GM23248 (cell line): ENCODE measurements at regions not wholly inside any gene's neighbourhood (a gene's known extent, or its start where the extent isn't known, plus 50 kb on each side); places are given as distances from the start of the nearest gene placed in this dataset.

Source experiments
- DNase-seq: peaks from one replicate; pipeline ENCODE4 v3.0.0-alpha.2; 2015
- H2AFZ ChIP-seq: fragments of 200-600 bp; sonication (generic); 2 replicates; pipeline ENCODE4 v1.6.1; 2016; ENCODE audit warnings: antibody characterized with exemption
- H3F3A ChIP-seq: fragments of 200-600 bp; sonication (generic); 2 replicates; pipeline ENCODE4 v1.6.1; 2016; ENCODE audit warnings: mild to moderate bottlenecking, antibody characterized with exemption, mixed run types; ENCODE audit not compliant: insufficient read depth
- H3K27ac ChIP-seq: fragments of 200-600 bp; sonication (generic); 2 replicates; pipeline ENCODE4 v1.5.1; 2016; ENCODE audit warnings: mild to moderate bottlenecking
- H3K27me3 ChIP-seq: fragments of 200-600 bp; sonication (generic); replicated peaks from 2 replicates; pipeline ENCODE4 v1.6.1; 2016; ENCODE audit warnings: mild to moderate bottlenecking; ENCODE audit not compliant: insufficient read depth
- H3K36me3 ChIP-seq: fragments of 200-600 bp; sonication (generic); 2 replicates; pipeline ENCODE4 v1.6.1; 2016; ENCODE audit warnings: low read depth, mild to moderate bottlenecking
- H3K4me1 ChIP-seq: fragments of 200-600 bp; sonication (generic); 2 replicates; pipeline ENCODE4 v1.6.1; 2016; ENCODE audit warnings: mild to moderate bottlenecking; ENCODE audit not compliant: insufficient read depth
- H3K4me2 ChIP-seq: fragments of 200-600 bp; sonication (generic); one replicate; pipeline ENCODE4 v1.6.1; 2016; ENCODE audit warnings: mild to moderate bottlenecking; ENCODE audit not compliant: unreplicated experiment
- H3K4me3 ChIP-seq: fragments of 200-600 bp; sonication (generic); 2 replicates; pipeline ENCODE4 v1.5.1; 2016; ENCODE audit warnings: mild to moderate bottlenecking
- H3K79me2 ChIP-seq: fragments of 200-600 bp; sonication (generic); 2 replicates; pipeline ENCODE4 v1.6.1; 2016; ENCODE audit warnings: mild to moderate bottlenecking; ENCODE audit not compliant: insufficient read depth
- H3K9ac ChIP-seq: fragments of 200-600 bp; sonication (generic); 2 replicates; pipeline ENCODE4 v1.6.1; 2016; ENCODE audit warnings: mild to moderate bottlenecking
- H3K9me2 ChIP-seq: fragments of 200-600 bp; sonication (generic); 2 replicates; pipeline ENCODE4 v1.6.1; 2016; ENCODE audit warnings: mixed run types, mild to moderate bottlenecking, moderate library complexity; ENCODE audit not compliant: insufficient read depth
- H3K9me3 ChIP-seq: fragments of 200-600 bp; sonication (generic); one replicate; pipeline ENCODE4 v1.6.1; 2017; ENCODE audit warnings: low read depth
- H4K20me1 ChIP-seq: fragments of 200-600 bp; sonication (generic); 2 replicates; pipeline ENCODE4 v1.6.0; 2016; ENCODE audit not compliant: insufficient read depth
- EZH2 ChIP-seq: fragments of 200-600 bp; sonication (generic); IDR thresholded peaks from 2 replicates; pipeline ENCODE4 v1.6.1; 2018; ENCODE audit warnings: antibody characterized with exemption, mild to moderate bottlenecking; ENCODE audit not compliant: insufficient read depth, poor library complexity, severe bottlenecking
- EZH2phosphoT487 ChIP-seq: fragments of 200-600 bp; sonication (generic); IDR thresholded peaks from 2 replicates; pipeline ENCODE4 v1.6.1; 2018; ENCODE audit warnings: antibody characterized with exemption, moderate library complexity, mild to moderate bottlenecking, low read depth; ENCODE audit not compliant: insufficient read depth
- WGBS, 2 experiments: methylation state at CpG; one replicate each; pipeline ENCODE4 v1.1.6; 2015 to 2017; ENCODE audit warnings: low lambda C conversion rate in 2 of 2, low coverage in 1 of 2; ENCODE audit errors: missing lambda C conversion rate in 2 of 2; 5-methylcytosine and 5-hydroxymethylcytosine counted together
- in situ Hi-C: fragments of 300-500 bp; cut with MboI; formaldehyde crosslinking; loops from 2 replicates; pipeline ENCODE4 v1.15.0; 2020

GRCh38 chr3:72533591-72534473 is 314.4 kb downstream of the SHQ1 start:
- Histone ChIP-seq H3K9ac (no peak overlapping the region), H3K9me3 (no peaks in the 10 kb centered on the region), H4K20me1 (no peaks in the 10 kb centered on the region), H3K4me1 (no peaks in the 10 kb centered on the region), H3K4me2 (no peak overlapping the region), H3K4me3 (no peak overlapping the region), H3K27ac (no peak overlapping the region), H3F3A (no peaks in the 10 kb centered on the region), H2AFZ (no peak overlapping the region), H3K36me3 (no peaks in the 10 kb centered on the region), H3K79me2 (no peaks in the 10 kb centered on the region), H3K27me3 (peaks cover 12% of the 10 kb centered on the region), H3K9me2 (no peaks in the 10 kb centered on the region)
- WGBS, 2 experiments, result 77 to 82% methylated on average over 6 to 8 of the region's 8 CpGs
- no peak for DNase-seq
- in situ Hi-C loops, result no loop called here
- TF ChIP-seq EZH2 (no peak), EZH2phosphoT487 (no peak)

DNA sequence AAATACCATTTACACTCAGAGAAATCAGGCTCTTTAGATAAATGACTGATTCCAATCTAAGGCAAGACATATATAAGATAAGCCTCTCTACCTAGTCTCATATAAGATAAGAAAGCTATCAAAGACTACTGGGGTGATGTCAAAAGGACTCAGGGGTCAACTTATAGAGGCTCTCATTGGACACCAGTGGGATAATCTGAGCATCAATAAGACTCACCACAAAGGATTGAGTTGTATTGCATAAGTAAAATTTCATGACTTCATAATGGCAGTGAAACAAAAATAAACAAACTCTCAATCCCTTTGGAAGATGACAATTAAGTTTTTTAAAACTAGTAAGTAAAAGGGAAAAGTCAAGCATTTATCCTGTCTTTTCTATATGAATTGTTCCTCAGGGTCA is 317.8 kb downstream of the SHQ1 start:
- in situ Hi-C loops, result no loop called here
- DNase-seq, result peak; percentile 24
- Histone ChIP-seq H3K4me1 (no peaks in the 10 kb centered on the region), H3K27me3 (peaks cover 12% of the 10 kb centered on the region), H3K36me3 (no peaks in the 10 kb centered on the region), H3K79me2 (no peaks in the 10 kb centered on the region), H3K27ac (no peak overlapping the region), H3K9me3 (no peaks in the 10 kb centered on the region), H3K9ac (no peak overlapping the region), H4K20me1 (no peaks in the 10 kb centered on the region), H3K9me2 (no peaks in the 10 kb centered on the region), H3K4me2 (no peak overlapping the region), H3K4me3 (no peak overlapping the region), H3F3A (no peaks in the 10 kb centered on the region), H2AFZ (no peak overlapping the region)
- TF ChIP-seq EZH2 (no peak), EZH2phosphoT487 (no peak)

DNA sequence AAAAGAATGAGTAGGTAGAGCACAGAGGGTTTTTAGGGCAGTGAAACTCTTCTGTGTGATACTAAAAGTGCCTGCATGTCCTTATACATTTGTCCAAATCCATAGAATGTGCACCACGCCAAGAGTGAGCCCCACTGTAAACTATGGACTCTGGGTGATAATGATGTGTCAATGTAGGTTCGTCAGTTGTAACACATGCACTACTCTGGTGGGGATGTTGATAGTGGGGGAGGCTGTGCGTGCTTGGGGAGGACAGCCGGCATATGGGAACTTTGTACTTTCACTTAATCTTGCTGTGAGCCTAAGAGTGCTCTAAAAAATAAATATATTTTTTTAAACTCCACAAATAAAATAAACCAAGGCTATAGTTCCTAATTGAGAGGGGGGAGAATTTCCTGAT is 319.2 kb downstream of the SHQ1 start:
- Histone ChIP-seq H2AFZ (no peak overlapping the region), H3K4me2 (no peak overlapping the region), H3K27me3 (peaks cover 12% of the 10 kb centered on the region), H3K9me3 (no peaks in the 10 kb centered on the region), H3K27ac (no peak overlapping the region), H3K36me3 (no peaks in the 10 kb centered on the region), H3K9ac (no peak overlapping the region), H3F3A (no peaks in the 10 kb centered on the region), H3K4me1 (no peaks in the 10 kb centered on the region), H3K79me2 (no peaks in the 10 kb centered on the region), H3K4me3 (no peak overlapping the region), H4K20me1 (no peaks in the 10 kb centered on the region), H3K9me2 (no peaks in the 10 kb centered on the region)
- no peak for DNase-seq
- WGBS, 2 experiments, result 55 to 59% methylated on average over 4 of the region's 4 CpGs
- in situ Hi-C loops, result no loop called here
- TF ChIP-seq EZH2, result no peak
- no peak for TF ChIP-seq EZH2phosphoT487

DNA sequence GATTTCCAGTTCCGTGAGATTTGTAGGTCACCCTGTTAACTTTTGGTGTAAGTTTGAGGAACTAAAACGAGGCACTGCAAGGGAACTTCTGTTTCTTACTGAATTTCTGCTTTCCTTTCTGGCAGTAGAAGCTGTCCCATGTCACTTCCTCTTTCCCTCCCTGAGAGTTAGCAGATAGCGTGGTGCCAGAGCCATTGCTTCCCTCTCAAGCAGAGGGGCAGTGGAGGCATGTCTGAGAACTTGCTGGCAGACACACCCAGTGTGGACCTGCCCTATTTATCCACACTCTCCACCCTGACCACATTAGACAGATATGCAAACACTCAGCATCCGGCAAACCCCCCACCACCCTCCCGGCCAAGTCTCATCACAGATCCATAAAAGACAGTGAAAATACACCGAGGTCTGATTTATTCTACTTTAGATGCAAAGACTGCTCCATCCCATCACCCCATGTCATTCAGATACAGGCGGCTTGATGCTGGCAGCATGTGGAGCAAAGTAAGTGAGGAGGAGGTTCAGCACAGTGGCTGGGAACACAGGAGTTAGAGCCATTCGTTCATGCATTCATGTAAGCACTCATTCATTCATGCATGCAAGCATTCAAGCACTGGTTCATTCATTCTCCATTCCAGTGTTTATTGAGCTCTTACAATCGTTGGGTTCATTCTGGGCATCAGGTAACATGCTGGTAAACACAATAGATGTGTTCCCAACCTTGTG is 324.7 kb downstream of the SHQ1 start:
- H3K36me3 ChIP-seq, result no peaks in the 10 kb centered on the region
- no peak overlapping the region for H3K27ac ChIP-seq
- no peak overlapping the region for H3K4me2 ChIP-seq
- H4K20me1 ChIP-seq, result no peaks in the 10 kb centered on the region
- in situ Hi-C loops, result no loop called here
- no peak overlapping the region for H3K9ac ChIP-seq
- no peak overlapping the region for H2AFZ ChIP-seq
- no peaks in the 10 kb centered on the region for H3K79me2 ChIP-seq
- H3K9me2 ChIP-seq, result no peaks in the 10 kb centered on the region
- TF ChIP-seq EZH2 (no peak), EZH2phosphoT487 (no peak)
- DNase-seq, result no peak
- 61 to 68% methylated on average over 9 of the region's 9 CpGs for WGBS, 2 experiments
- no peaks in the 10 kb centered on the region for H3K9me3 ChIP-seq
- 0 out of 2 replicates have a peak, but pooled peaks cover 4% of the 10 kb centered on the region for H3K4me1 ChIP-seq
- H3F3A ChIP-seq, result no peaks in the 10 kb centered on the region
- no peak overlapping the region for H3K4me3 ChIP-seq
- no peaks in the 10 kb centered on the region; the same call in none of the 2 replicates for H3K27me3 ChIP-seq
